GM12878 (cell line): ENCODE measurements at regions not wholly inside any gene's neighbourhood (a gene's known extent, or its start where the extent isn't known, plus 50 kb on each side); places are given as distances from the start of the nearest gene placed in this dataset.

ENCODE experiments used
- ATAC-seq: fragments of 200-7000 bp; cut with Tn5 transposase; 3 replicates; pipeline ENCODE4 v1.9.1; 2020; ENCODE audit warnings: mild to moderate bottlenecking, moderate library complexity
- BruUV-seq: library from RNA; stranded (reverse); fragments of 400-500 nt; replicated peaks from 2 replicates; lab custom pipeline; 2021; lab: Mats Ljungman, UMichigan
- CTCF ChIA-PET: fragments of 300-600 bp; sonication (Branson Sonifier 250); formaldehyde crosslinking; extraction: SDS; loops from one replicate; lab custom pipeline; 2021; ENCODE audit warnings: inconsistent platforms; lab: Yijun Ruan, JAX
- POLR2A ChIA-PET: fragments of 350-600 bp; formaldehyde crosslinking; extraction: SDS; loops from one replicate; lab custom pipeline; 2021; ENCODE audit warnings: inconsistent platforms; lab: Charles Lee
- RAD21 ChIA-PET: fragments of 300-600 bp; sonication (Branson Sonifier 250); formaldehyde crosslinking; loops from one replicate; lab custom pipeline; 2023; ENCODE audit warnings: antibody characterized with exemption; ENCODE audit not compliant: unreplicated experiment; lab: Charles Lee
- SMC1A ChIA-PET: fragments of 300-600 bp; sonication (Branson Sonifier 250); formaldehyde crosslinking; loops from one replicate; lab custom pipeline; 2023; ENCODE audit not compliant: unreplicated experiment, uncharacterized antibody; lab: Charles Lee
- DNase-seq: peaks from one replicate; pipeline ENCODE4 v3.0.0-alpha.2; 2011; ENCODE audit warnings: low read depth, low spot score
- FAIRE-seq: peaks from 3 replicates; lab custom pipeline; 2011; peaks lifted over from hg19 to GRCh38; lab: Jason Lieb, UNC
- H2AFZ ChIP-seq: 2 replicates; pipeline ENCODE4 v1.6.0; 2011; ENCODE audit warnings: low read depth, low read length, control low read depth; ENCODE audit not compliant: control insufficient read depth
- H3K27ac ChIP-seq: 2 replicates; pipeline ENCODE4 v1.5.1; 2011; ENCODE audit warnings: control low read depth; ENCODE audit not compliant: control insufficient read depth, insufficient read depth
- H3K27me3 ChIP-seq, 2 experiments: replicated peaks in 1 of 2; 2 replicates each; pipeline versions ENCODE4 v1.6.0 to v1.6.1; 2011; ENCODE audit warnings: low read length in 1 of 2; ENCODE audit not compliant: control insufficient read depth in 2 of 2, insufficient read depth in 2 of 2
- H3K36me3 ChIP-seq, 2 experiments: 2 replicates each; pipeline ENCODE4 v1.5.1; 2011; ENCODE audit warnings: low read length in 1 of 2; ENCODE audit not compliant: control insufficient read depth in 2 of 2, insufficient read depth in 2 of 2
- H3K4me1 ChIP-seq: 2 replicates; pipeline ENCODE4 v1.6.1; 2011; ENCODE audit warnings: mild to moderate bottlenecking, low read length, moderate library complexity, mixed read lengths; ENCODE audit not compliant: control insufficient read depth, insufficient read depth
- H3K4me2 ChIP-seq: 2 replicates; pipeline ENCODE4 v1.6.0; 2011; ENCODE audit warnings: control low read depth; ENCODE audit not compliant: control insufficient read depth, insufficient read depth
- H3K4me3 ChIP-seq: fragments of 200-600 bp; sonication (generic); 2 replicates; pipeline ENCODE4 v1.5.1; 2016
- H3K79me2 ChIP-seq: 2 replicates; pipeline ENCODE4 v1.6.0; 2011; ENCODE audit warnings: low read length; ENCODE audit not compliant: control insufficient read depth, insufficient read depth
- H3K9ac ChIP-seq: 2 replicates; pipeline ENCODE4 v1.8.0; 2011; ENCODE audit warnings: low read length, control low read depth, mixed read lengths; ENCODE audit not compliant: control insufficient read depth, insufficient read depth
- H3K9me3 ChIP-seq: replicated peaks from 3 replicates; pipeline ENCODE4 v1.5.1; 2011; ENCODE audit warnings: mild to moderate bottlenecking, low read length; ENCODE audit not compliant: control insufficient read depth, insufficient read depth
- H4K20me1 ChIP-seq: 2 replicates; pipeline ENCODE4 v1.6.0; 2011; ENCODE audit not compliant: control insufficient read depth, insufficient read depth
- CTCF ChIP-seq, 3 experiments: IDR thresholded peaks in 2 of 3; conservative IDR thresholded peaks in 1 of 3; 2 replicates each; pipeline ENCODE4 v1.5.1; 2011; ENCODE audit warnings: low read depth in 3 of 3, low read length in 3 of 3, mild to moderate bottlenecking in 3 of 3, control low read depth in 2 of 3, moderate library complexity in 2 of 3, inconsistent platforms in 1 of 3, mixed read lengths in 1 of 3; ENCODE audit not compliant: control insufficient read depth in 2 of 3, insufficient read depth in 1 of 3; ENCODE audit errors: extremely low read depth in 1 of 3
- EZH2 ChIP-seq: IDR thresholded peaks from 2 replicates; pipeline ENCODE4 v1.6.1; 2012; ENCODE audit warnings: low read depth, mild to moderate bottlenecking, control low read depth, inconsistent platforms, low read length, borderline replicate concordance; ENCODE audit not compliant: control insufficient read depth
- HDAC2 ChIP-seq: fragments of 200-600 bp; sonication (generic); IDR thresholded peaks from 2 replicates; pipeline ENCODE4 v1.6.1; 2017
- PBX3 ChIP-seq: IDR thresholded peaks from 2 replicates; pipeline ENCODE4 v1.6.1; 2011; ENCODE audit warnings: mild to moderate bottlenecking, low read depth, low read length, moderate library complexity; ENCODE audit not compliant: insufficient replicate concordance
- TCF7 ChIP-seq: IDR thresholded peaks from 2 replicates; pipeline ENCODE4 v1.6.1; 2014; ENCODE audit warnings: antibody characterized with exemption, borderline replicate concordance
- ZNF592 ChIP-seq: fragments of 450-650 bp; IDR thresholded peaks from 2 replicates; pipeline ENCODE4 v1.6.1; 2017; ENCODE audit warnings: mild to moderate bottlenecking, moderate library complexity
- WGBS: methylation state at CpG from one replicate; pipeline ENCODE4 v1.1.6; 2016; ENCODE audit warnings: low lambda C conversion rate; ENCODE audit not compliant: insufficient replicate concordance, insufficient coverage; ENCODE audit errors: missing lambda C conversion rate; 5-methylcytosine and 5-hydroxymethylcytosine counted together
- in situ Hi-C: fragments of 300-500 bp; cut with MboI; formaldehyde crosslinking; loops from 9 replicates; pipeline ENCODE4 v1.14.3; 2018; ENCODE audit warnings: mixed read lengths
- intact Hi-C: fragments of 100-400 bp; cut with micrococcal nuclease; formaldehyde crosslinking; loops from one replicate; pipeline ENCODE4 v1.14.2; 2022; ENCODE audit not compliant: unreplicated experiment

- no peak for TF ChIP-seq ZNF592
Measured at GRCh38 chr19:46920362-46920761, 59.6 kb downstream of the ARHGAP35 start (continued).

GRCh38 chr19:46921071-46921470 is 60.3 kb downstream of the ARHGAP35 start:
- TF ChIP-seq CTCF (IDR thresholded peaks at IDR 0.05 in 2 of 3, conservative IDR thresholded peaks at IDR 0.05 in 1 of 3; ENCODE audit: control insufficient read depth in 2 of 3, extremely low read depth in 1 of 3, insufficient read depth in 1 of 3, low read depth in 3 of 3, low read length in 3 of 3), result no peak
- no peak for TF ChIP-seq EZH2
- no peak for TF ChIP-seq HDAC2
- TF ChIP-seq PBX3, result no peak
- no peak for TF ChIP-seq TCF7
- ATAC-seq (no peak), FAIRE-seq (no peak), DNase-seq (no peak)
- Histone ChIP-seq H3K4me1 (peaks cover 23% of the 10 kb centered on the region), H3K4me2 (no peak overlapping the region), H3K9ac (no peak overlapping the region), H4K20me1 (no peaks in the 10 kb centered on the region; the same call in 1 of the 2 replicates), H3K36me3 (peaks cover 22 to 33% of the 10 kb centered on the region in 2 experiments), H3K27me3 (no peaks in the 10 kb centered on the region), H2AFZ (no peak overlapping the region), H3K4me3 (no peak overlapping the region), H3K9me3 (no peaks in the 10 kb centered on the region), H3K27ac (no peak overlapping the region), H3K79me2 (peaks cover 18% of the 10 kb centered on the region)
- BruUV-seq, result no TSS peak
- ChIA-PET SMC1A (interaction anchor here (0.6 to 2.6 kb wide), 2 partner anchors 12 to 347 kb away, joined by 3 to 8 read pairs; no protein-coding TSS in a partner anchor), POLR2A (interaction anchor here (0.6 to 2.8 kb wide), 2 partner anchors 13 to 39 kb away, joined by 3 to 10 read pairs; no protein-coding TSS in a partner anchor), CTCF (no interaction called here), RAD21 (no interaction called here)
- WGBS, result 87% methylated on average over 7 of the region's 7 CpGs
- in situ Hi-C loops (no loop called here), intact Hi-C loops (no loop called here)
